GM10266 (cell line): ENCODE measurements at regions not wholly inside any gene's neighbourhood (a gene's known extent, or its start where the extent isn't known, plus 50 kb on each side); places are given as distances from the start of the nearest gene placed in this dataset.

Source experiments
- DNase-seq: peaks from one replicate; pipeline ENCODE4 v3.0.0; 2012; ENCODE audit errors: extremely low spot score
- CTCF ChIP-seq: IDR thresholded peaks from 2 replicates; pipeline ENCODE4 v1.5.1; 2012; ENCODE audit warnings: mild to moderate bottlenecking, low read depth; ENCODE audit not compliant: control insufficient read depth, insufficient read depth; ENCODE audit errors: missing control alignments

DNA sequence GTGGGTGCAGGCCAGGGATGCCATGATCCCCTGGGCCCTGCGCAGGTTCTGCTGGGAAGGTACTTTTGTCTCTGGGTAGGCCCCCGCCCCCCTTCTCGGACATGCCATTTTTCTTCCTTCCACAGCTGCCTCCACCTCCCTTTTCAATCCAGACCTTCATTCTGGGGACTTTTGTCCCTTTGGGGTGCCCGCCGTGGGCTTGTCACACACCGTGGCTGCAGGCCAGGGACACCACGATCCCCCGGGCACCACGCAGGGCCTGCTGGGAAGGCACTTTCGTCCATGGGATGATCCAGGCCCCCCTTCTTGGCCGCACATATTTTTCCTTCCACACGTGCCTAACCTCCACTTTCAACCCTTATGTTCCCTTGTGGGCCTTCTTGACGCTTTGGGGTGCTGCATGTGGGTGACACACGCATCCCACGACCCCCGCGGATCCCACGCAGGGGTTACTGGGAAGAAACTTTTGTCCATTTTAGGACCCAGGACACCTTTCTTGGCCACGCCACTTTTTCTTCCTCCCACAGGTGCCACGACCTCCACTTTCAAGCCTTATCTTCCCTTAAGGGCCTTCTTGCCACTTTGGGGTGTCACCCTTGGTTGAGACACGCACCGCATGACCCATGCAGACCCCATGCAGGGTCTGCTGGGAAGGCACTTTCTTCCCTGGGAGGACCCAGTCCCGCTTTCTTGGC lies 272.5 kb downstream of the ALG10 start:
- no peak for DNase-seq
- TF ChIP-seq CTCF: no peak

- no peak for DNase-seq
These were observed 273.3 kb downstream of the ALG10 start for GRCh38 chr12:34295366-34296142.

DNA sequence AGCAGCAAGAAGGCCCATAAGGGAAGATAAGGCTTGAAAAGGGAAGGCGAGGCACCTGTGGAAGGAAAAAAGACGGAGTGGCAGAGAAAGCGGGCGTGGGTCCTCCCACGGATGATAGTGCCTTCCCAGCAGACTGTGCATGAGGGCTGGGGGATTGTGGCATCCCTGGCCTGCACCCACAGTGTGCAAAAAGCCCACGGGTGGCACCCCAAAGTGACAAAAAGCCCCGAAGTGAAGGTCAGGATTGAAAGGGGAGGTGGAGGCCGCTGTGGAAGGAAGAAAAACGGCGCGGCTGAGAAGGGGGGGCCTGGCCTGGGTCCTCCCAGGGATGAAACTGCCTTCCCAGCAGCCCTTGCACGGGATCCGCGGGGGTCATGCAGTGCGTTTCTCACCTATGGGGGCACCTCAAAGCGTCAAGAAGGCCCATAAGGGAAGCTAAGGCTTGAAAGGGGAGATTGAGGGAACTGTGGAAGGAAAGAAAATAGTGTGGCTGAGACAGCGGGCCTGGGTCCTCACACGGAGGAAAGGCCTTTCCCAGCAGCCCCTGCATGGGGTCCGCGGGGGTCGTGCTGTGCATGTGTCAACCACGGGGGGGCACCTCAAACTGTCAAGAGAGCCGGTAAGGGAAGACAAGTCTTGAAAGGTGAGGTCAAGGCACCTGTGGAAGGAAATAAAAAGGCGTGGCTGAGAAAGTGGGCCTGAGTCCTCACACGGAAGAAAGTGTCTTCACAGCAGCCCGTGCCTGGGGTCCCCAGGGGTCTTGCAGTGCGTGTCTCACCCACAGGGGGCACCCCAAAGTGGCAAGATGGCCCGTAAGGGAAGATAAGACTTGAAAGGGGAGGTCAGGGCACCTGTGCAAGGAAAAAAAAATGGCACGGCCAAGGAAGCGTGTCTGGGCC lies 274.1 kb downstream of the ALG10 start:
- DNase-seq: no peak
- no peak for TF ChIP-seq CTCF

More at GRCh38 chr12:34295366-34296142, 273.3 kb downstream of the ALG10 start:
- TF ChIP-seq CTCF: no peak

- DNase-seq: no peak
- TF ChIP-seq CTCF: no peak
These were observed 275.0 kb downstream of the ALG10 start for GRCh38 chr12:34297126-34297789.

- no peak for DNase-seq
- no peak for TF ChIP-seq CTCF
These were observed 275.5 kb downstream of the ALG10 start for GRCh38 chr12:34297790-34298164.

DNA sequence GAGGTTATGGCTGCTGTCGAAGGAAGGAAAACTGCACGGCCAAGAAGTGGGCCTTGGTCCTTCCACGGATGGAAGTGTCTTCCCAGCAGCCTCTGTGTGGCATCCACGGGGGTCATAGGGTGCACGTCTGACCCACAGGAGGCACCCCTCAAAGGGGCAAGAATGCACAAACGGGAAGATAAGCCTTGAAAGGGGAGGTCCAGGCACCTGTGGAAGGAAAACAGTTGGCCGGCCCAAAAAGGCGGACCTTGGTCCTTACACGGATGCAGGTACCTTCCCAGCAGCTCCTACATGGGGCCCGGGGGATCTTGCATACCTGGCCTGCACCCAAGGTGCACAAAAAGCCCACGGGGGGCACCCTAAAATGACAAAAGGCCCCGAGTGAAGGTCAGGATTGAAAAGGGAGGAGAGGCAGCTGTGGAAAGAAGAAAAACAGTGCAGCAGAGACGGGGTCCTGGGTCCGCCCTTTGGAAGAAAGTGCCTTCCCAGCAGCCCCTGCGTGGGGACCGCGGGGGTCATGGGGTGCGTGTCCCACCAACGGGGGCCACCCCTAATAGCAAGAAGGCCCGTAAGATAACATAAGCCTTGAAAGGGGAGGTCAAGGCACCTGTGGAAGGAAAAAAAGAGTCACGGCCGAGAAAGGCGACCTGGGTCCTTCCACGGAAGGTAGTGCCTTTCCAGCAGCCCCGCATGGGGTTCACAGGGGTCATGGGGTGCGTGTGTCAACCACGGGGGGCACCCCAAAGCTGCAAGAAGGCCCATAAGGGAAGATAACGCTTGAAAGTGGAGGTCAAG lies 276.1 kb downstream of the ALG10 start:
- no peak for TF ChIP-seq CTCF
- no peak for DNase-seq
